GM06990 (cell line): ENCODE measurements at regions not wholly inside any gene's neighbourhood (a gene's known extent, or its start where the extent isn't known, plus 50 kb on each side); places are given as distances from the start of the nearest gene placed in this dataset.

Experiments
- DNase-seq: peaks from one replicate; pipeline ENCODE4 v3.0.0-alpha.2; 2011; ENCODE audit not compliant: insufficient read length; ENCODE audit errors: extremely low read depth
- H3K27me3 ChIP-seq: replicated peaks from 2 replicates; pipeline ENCODE4 v1.6.0; 2011; ENCODE audit warnings: low read length; ENCODE audit not compliant: control insufficient read depth, insufficient read depth
- H3K36me3 ChIP-seq: 2 replicates; pipeline ENCODE4 v1.5.1; 2011; ENCODE audit warnings: low read length; ENCODE audit not compliant: control insufficient read depth, insufficient read depth
- H3K4me3 ChIP-seq: replicated peaks from 2 replicates; pipeline ENCODE4 v1.5.1; 2011; ENCODE audit warnings: low read depth, mild to moderate bottlenecking, control low read depth, low read length
- TF ChIP-seq, protein P1 (sequence below): IDR thresholded peaks from 2 replicates; pipeline ENCODE4 v1.5.1; 2011; ENCODE audit warnings: low read length, control low read depth, mild to moderate bottlenecking, inconsistent platforms; ENCODE audit not compliant: insufficient read depth, poor library complexity, severe bottlenecking

DNA sequence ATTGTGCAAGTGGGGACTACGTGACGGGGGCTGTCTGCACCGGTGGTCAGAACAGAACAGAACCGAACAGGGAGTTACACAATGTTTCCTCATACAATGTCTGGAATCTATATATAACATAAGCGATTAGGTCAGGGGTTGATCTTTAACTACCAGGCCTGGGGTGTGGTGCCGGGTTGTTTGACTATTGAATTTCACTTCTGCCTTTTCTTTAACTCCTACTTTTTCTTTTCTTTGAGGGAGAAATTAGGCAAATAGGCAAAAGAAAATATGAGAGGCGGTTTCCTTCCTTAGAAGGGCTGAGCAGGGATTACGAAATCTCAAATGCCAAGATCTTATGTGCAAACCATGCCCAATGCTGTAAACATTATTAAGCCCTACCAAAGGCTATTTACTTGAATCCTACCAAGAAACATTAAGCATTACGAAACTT is 140.3 kb downstream of the SLC38A6 start:
- no peak overlapping the region for H3K4me3 ChIP-seq
- no peaks in the 10 kb centered on the region for H3K27me3 ChIP-seq
- no peaks in the 10 kb centered on the region for H3K36me3 ChIP-seq
- TF ChIP-seq, protein P1, sequence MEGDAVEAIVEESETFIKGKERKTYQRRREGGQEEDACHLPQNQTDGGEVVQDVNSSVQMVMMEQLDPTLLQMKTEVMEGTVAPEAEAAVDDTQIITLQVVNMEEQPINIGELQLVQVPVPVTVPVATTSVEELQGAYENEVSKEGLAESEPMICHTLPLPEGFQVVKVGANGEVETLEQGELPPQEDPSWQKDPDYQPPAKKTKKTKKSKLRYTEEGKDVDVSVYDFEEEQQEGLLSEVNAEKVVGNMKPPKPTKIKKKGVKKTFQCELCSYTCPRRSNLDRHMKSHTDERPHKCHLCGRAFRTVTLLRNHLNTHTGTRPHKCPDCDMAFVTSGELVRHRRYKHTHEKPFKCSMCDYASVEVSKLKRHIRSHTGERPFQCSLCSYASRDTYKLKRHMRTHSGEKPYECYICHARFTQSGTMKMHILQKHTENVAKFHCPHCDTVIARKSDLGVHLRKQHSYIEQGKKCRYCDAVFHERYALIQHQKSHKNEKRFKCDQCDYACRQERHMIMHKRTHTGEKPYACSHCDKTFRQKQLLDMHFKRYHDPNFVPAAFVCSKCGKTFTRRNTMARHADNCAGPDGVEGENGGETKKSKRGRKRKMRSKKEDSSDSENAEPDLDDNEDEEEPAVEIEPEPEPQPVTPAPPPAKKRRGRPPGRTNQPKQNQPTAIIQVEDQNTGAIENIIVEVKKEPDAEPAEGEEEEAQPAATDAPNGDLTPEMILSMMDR: no peak
- no peak for DNase-seq

DNA sequence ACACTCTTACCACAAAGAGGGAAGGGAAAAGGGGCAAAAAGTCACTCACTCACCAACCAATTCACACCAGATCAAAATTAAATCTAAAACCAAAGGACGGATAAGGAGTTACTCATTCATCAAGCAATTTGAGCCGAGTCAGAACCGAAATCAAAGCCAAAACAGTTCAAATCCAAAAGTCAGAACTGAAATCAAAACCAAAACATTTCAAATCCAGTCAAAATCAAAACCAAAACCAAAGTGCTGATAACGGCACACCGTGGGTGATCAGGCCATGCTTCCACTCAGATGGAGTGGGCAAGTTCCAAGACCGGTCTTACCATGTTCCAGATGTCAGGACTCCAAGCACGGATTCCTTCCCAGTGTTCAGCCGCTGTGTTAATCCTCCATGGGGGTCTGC is 139.5 kb downstream of the SLC38A6 start:
- no peaks in the 10 kb centered on the region for H3K36me3 ChIP-seq
- TF ChIP-seq, protein P1: no peak
- H3K27me3 ChIP-seq: no peaks in the 10 kb centered on the region
- no peak for DNase-seq
- no peak overlapping the region for H3K4me3 ChIP-seq

DNA sequence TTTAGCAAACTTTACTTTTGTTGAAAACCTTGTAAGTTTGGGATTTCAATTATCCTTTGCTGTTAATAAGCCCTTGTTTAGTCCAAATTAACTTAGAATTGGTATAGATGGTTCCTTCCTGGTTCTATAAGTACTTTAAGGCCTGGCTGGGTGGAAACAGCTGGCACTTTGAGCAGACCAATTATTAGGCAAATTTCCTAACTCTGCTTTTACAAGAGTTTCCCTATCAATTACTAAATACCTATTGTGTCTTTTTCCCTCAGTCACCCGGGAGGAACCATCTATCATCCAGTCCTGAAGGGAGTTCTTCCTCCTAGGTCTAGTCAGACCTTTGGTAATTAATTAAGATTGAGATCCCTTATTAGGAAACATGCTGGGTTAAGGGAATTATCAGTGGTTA is 138.0 kb downstream of the SLC38A6 start:
- no peaks in the 10 kb centered on the region for H3K27me3 ChIP-seq
- H3K36me3 ChIP-seq: no peaks in the 10 kb centered on the region
- no peak overlapping the region for H3K4me3 ChIP-seq
- DNase-seq: no peak
- TF ChIP-seq, protein P1: no peak

DNA sequence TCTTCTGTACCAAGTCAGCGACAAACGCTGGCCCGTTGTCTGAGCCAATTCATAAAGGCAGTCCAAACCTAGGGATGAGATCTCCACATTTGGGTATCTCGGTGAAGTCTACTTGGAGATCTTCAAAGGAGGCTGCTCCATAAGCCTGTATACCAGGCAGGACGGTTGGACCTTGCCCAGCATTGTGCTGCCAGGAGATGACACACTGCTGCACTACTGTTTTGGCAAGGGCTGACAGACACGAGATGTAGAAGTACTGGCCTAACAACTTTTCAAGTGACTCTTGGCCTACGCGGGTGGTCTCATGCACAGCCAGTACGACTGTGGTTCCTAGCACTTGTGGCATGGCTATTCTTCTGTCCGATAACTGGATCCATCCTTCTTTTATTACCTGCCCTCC is 135.3 kb downstream of the SLC38A6 start:
- Histone ChIP-seq H3K27me3 (no peaks in the 10 kb centered on the region), H3K36me3 (no peaks in the 10 kb centered on the region), H3K4me3 (no peak overlapping the region)
- DNase-seq: no peak
- TF ChIP-seq, protein P1: no peak

DNA sequence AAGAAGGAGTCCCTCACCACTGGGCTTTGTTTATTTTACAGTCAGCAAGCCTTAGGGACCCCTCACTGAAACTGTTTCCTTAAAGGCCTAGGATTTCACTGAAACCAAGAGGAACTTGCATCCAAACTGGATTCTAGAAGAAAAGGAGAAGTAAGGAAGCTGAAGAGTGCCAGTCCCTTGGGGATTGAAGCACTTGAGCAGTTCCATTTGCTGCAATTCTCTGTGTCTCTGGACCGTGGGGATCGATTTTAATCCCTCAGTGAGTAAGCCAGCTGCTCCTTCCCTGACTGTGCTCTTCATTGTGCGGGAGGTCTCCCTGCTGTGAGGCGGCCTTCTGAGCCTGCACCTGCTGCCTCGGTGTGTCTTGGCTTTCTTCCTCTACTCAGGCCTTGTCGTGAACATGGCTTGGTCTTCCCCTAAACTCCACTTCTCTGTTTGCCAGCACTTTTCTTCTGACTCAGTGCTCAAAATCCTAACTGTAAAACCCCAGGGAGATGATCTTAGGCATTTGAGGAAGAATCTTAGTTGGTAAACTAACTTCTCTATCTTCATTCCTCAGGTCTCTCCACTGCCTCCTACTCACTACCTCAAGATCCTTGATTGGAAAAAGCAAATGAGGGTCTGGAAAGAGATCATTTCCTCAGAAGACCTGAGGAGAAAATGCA is 132.6 kb downstream of the SLC38A6 start:
- TF ChIP-seq, protein P1: no peak
- Histone ChIP-seq H3K36me3 (no peaks in the 10 kb centered on the region), H3K27me3 (no peaks in the 10 kb centered on the region), H3K4me3 (no peak overlapping the region)
- no peak for DNase-seq

DNA sequence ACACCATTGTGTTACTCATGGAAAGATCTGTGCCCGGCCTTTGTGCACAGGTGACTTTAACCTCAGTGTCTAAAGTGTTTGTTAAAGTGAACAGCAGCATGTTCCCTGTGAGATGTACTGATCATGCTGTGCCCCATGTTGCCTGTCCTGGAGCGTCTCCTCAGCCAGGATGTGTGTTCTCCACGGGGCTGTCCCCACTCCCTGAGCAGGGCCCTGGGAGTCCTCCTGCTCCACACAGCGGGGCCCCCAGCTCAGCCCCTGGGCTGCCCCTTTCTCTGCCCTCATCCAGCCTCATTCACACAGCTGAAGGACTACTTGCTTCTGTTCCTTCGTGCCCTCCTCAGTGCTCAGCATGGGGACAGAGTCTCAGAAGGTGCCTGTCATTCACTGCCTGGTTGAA is 131.5 kb downstream of the SLC38A6 start:
- no peaks in the 10 kb centered on the region for H3K36me3 ChIP-seq
- no peak for DNase-seq
- TF ChIP-seq, protein P1: no peak
- H3K4me3 ChIP-seq: no peak overlapping the region
- no peaks in the 10 kb centered on the region for H3K27me3 ChIP-seq
